ENCODE measurements at regions not wholly inside any gene's neighbourhood (a gene's known extent, or its start where the extent isn't known, plus 50 kb on each side); places are given as distances from the start of the nearest gene placed in this dataset.

- Mint-ChIP-seq H3K27ac (ENCODE audit: unreplicated experiment) (no peak overlapping the region), H3K36me3 (ENCODE audit: insufficient read depth, unreplicated experiment) (peaks cover 51% of the 10 kb centered on the region), H3K4me1 (ENCODE audit: low read depth, unreplicated experiment) (peaks cover 23% of the 10 kb centered on the region), H3K27me3 (ENCODE audit: unreplicated experiment) (no peaks in the 10 kb centered on the region), H3K4me3 (ENCODE audit: low read depth, unreplicated experiment) (no peak overlapping the region), H3K9me3 (ENCODE audit: low read depth, unreplicated experiment) (no peaks in the 10 kb centered on the region)
- TF ChIP-seq CTCF (IDR thresholded peaks at IDR 0.05; ENCODE audit: unreplicated experiment), result no peak
- BruUV-seq (replicated peaks), result no TSS peak
- no peak for DNase-seq
- intact Hi-C loops (cut with micrococcal nuclease; ENCODE audit: unreplicated experiment), result no loop called here
- CTCF ChIA-PET, result no interaction called here
Measured at GRCh38 chr12:124428136-124428791, 133.4 kb downstream of the RFLNA start.

GRCh38 chr12:124426594-124427555 is 132.0 kb downstream of the RFLNA start:
- H3K36me3 Mint-ChIP-seq (ENCODE audit: insufficient read depth, unreplicated experiment), result peaks cover 65% of the 10 kb centered on the region
- H3K27me3 Mint-ChIP-seq (ENCODE audit: unreplicated experiment), result no peaks in the 10 kb centered on the region
- no peaks in the 10 kb centered on the region for H3K9me3 Mint-ChIP-seq (ENCODE audit: low read depth, unreplicated experiment)
- H3K4me1 Mint-ChIP-seq (ENCODE audit: low read depth, unreplicated experiment), result peaks cover 33% of the 10 kb centered on the region
- TF ChIP-seq CTCF (IDR thresholded peaks at IDR 0.05; ENCODE audit: unreplicated experiment), result no peak
- CTCF ChIA-PET, result interaction anchor here (0.6 kb wide), 2 partner anchors 9 to 139 kb away, joined by 3 to 6 read pairs; no protein-coding TSS in a partner anchor
- DNase-seq, result no peak
- intact Hi-C loops (cut with micrococcal nuclease; ENCODE audit: unreplicated experiment), result no loop called here
- no TSS peak for BruUV-seq (replicated peaks)
- peak overlapping the region; percentile 58 for H3K27ac Mint-ChIP-seq (ENCODE audit: unreplicated experiment)
- H3K4me3 Mint-ChIP-seq (ENCODE audit: low read depth, unreplicated experiment), result no peak overlapping the region

GRCh38 chr12:124425667-124426066 is 130.8 kb downstream of the RFLNA start:
- intact Hi-C loops (cut with micrococcal nuclease; ENCODE audit: unreplicated experiment), result no loop called here

DNA sequence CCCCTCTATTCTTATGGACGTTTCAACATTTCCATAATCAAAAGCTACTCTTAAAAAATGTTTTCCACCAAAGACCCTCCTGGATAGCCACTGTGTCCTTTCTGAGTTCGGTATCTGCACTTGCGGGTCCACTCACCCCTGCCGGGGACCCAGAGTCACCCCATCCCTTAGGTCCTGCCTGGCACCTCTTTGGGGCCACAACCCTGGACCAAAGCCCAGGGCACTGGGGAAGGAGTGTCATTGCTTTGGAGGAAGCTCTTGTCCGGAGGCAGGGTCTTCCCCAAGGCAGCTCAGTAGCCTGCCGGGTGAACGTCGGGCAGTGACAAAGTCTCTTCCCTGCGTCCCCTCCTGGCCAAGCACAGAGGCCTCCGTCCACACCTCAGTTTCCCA is 129.6 kb downstream of the RFLNA start:
- CTCF ChIA-PET, result interaction anchor here (0.5 kb wide), 1 partner anchor 302 kb away, joined by 3 read pairs; no protein-coding TSS in a partner anchor
- H3K36me3 Mint-ChIP-seq (ENCODE audit: insufficient read depth, unreplicated experiment), result peaks cover 67% of the 10 kb centered on the region
- H3K27ac Mint-ChIP-seq (ENCODE audit: unreplicated experiment), result peak overlapping the region; percentile 60
- no peaks in the 10 kb centered on the region for H3K27me3 Mint-ChIP-seq (ENCODE audit: unreplicated experiment)
- no TSS peak for BruUV-seq (replicated peaks)
- H3K4me1 Mint-ChIP-seq (ENCODE audit: low read depth, unreplicated experiment), result peaks cover 27% of the 10 kb centered on the region
- H3K9me3 Mint-ChIP-seq (ENCODE audit: low read depth, unreplicated experiment), result no peaks in the 10 kb centered on the region
- no peak overlapping the region for H3K4me3 Mint-ChIP-seq (ENCODE audit: low read depth, unreplicated experiment)
- TF ChIP-seq CTCF (IDR thresholded peaks at IDR 0.05; ENCODE audit: unreplicated experiment), result no peak
- intact Hi-C loops (cut with micrococcal nuclease; ENCODE audit: unreplicated experiment), result no loop called here
- DNase-seq, result no peak

More at GRCh38 chr12:124425667-124426066, 130.8 kb downstream of the RFLNA start:
- CTCF ChIA-PET, result no interaction called here
- H3K4me1 Mint-ChIP-seq (ENCODE audit: low read depth, unreplicated experiment), result peaks cover 27% of the 10 kb centered on the region
- H3K4me3 Mint-ChIP-seq (ENCODE audit: low read depth, unreplicated experiment), result no peak overlapping the region
- no TSS peak for BruUV-seq (replicated peaks)
- DNase-seq, result no peak
- H3K9me3 Mint-ChIP-seq (ENCODE audit: low read depth, unreplicated experiment), result no peaks in the 10 kb centered on the region
- no peak for TF ChIP-seq CTCF (IDR thresholded peaks at IDR 0.05; ENCODE audit: unreplicated experiment)
- H3K27me3 Mint-ChIP-seq (ENCODE audit: unreplicated experiment), result no peaks in the 10 kb centered on the region
- H3K27ac Mint-ChIP-seq (ENCODE audit: unreplicated experiment), result peak overlapping the region; percentile 20
- H3K36me3 Mint-ChIP-seq (ENCODE audit: insufficient read depth, unreplicated experiment), result peaks cover 64% of the 10 kb centered on the region
